GM18499 (cell line): ENCODE measurements at regions not wholly inside any gene's neighbourhood (a gene's known extent, or its start where the extent isn't known, plus 50 kb on each side); places are given as distances from the start of the nearest gene placed in this dataset.
"Not testable (repeated sequence)": the region's sequence is repeated elsewhere in the genome, so short reads cannot be mapped to it uniquely, and the experiment has no call there.

Source experiments
- ATAC-seq: cut with Tn5 transposase; IDR thresholded peaks from one replicate; pipeline ENCODE4 v1.9.1; 2021; ENCODE audit warnings: moderate number of reproducible peaks; ENCODE audit not compliant: insufficient read depth, unreplicated experiment

- ATAC-seq: no peak
These were observed 707.8 kb upstream of the GOLIM4 start for GRCh38 chr3:168803536-168803935.

- ATAC-seq: no peak
These were observed 707.0 kb upstream of the GOLIM4 start for GRCh38 chr3:168802766-168803165.

- no peak for ATAC-seq
These were observed 706.1 kb upstream of the GOLIM4 start for GRCh38 chr3:168801794-168802193.

- ATAC-seq: no peak
These were observed 700.6 kb upstream of the GOLIM4 start for GRCh38 chr3:168796339-168796738.

GRCh38 chr3:168794427-168794826 is 698.7 kb upstream of the GOLIM4 start:
- no peak for ATAC-seq

GRCh38 chr3:168782193-168782592 is 686.5 kb upstream of the GOLIM4 start:
- ATAC-seq: no peak

- ATAC-seq: not testable (repeated sequence)
These were observed 684.4 kb upstream of the GOLIM4 start for GRCh38 chr3:168779970-168780645.

- ATAC-seq: no peak
These were observed 658.0 kb upstream of the GOLIM4 start for GRCh38 chr3:168753724-168754123.

GRCh38 chr3:168752339-168752738 is 656.6 kb upstream of the GOLIM4 start:
- ATAC-seq: no peak

GRCh38 chr3:168747697-168748096 is 652.0 kb upstream of the GOLIM4 start:
- ATAC-seq: no peak

- no peak for ATAC-seq
These were observed 643.0 kb upstream of the GOLIM4 start for GRCh38 chr3:168738527-168739325.

GRCh38 chr3:168736202-168736601 is 640.5 kb upstream of the GOLIM4 start:
- ATAC-seq: no peak

- ATAC-seq: no peak
These were observed 634.3 kb upstream of the GOLIM4 start for GRCh38 chr3:168730073-168730472.

GRCh38 chr3:168722091-168722490 is 626.4 kb upstream of the GOLIM4 start:
- ATAC-seq: no peak

- peak; percentile 97 for ATAC-seq
These were observed 619.0 kb upstream of the GOLIM4 start for GRCh38 chr3:168714609-168715240.

- ATAC-seq: no peak
These were observed 613.3 kb upstream of the GOLIM4 start for GRCh38 chr3:168709073-168709472.

- no peak for ATAC-seq
These were observed 612.2 kb upstream of the GOLIM4 start for GRCh38 chr3:168707900-168708299.

GRCh38 chr3:168705412-168705811 is 609.7 kb upstream of the GOLIM4 start:
- ATAC-seq: no peak

- no peak for ATAC-seq
These were observed 600.3 kb upstream of the GOLIM4 start for GRCh38 chr3:168696051-168696450.

- ATAC-seq: no peak
These were observed 598.1 kb upstream of the GOLIM4 start for GRCh38 chr3:168693870-168694269.

- no peak for ATAC-seq
These were observed 592.5 kb upstream of the GOLIM4 start for GRCh38 chr3:168688267-168688666.
